K562 (cell line): ENCODE measurements at regions not wholly inside any gene's neighbourhood (a gene's known extent, or its start where the extent isn't known, plus 50 kb on each side); places are given as distances from the start of the nearest gene placed in this dataset.

ENCODE experiments used
- ATAC-seq: fragments of 200-7000 bp; cut with Tn5 transposase; 3 replicates; pipeline ENCODE4 v1.9.1; 2020; ENCODE audit warnings: moderate library complexity
- BruUV-seq: library from RNA; stranded (reverse); fragments of 400-500 nt; replicated peaks from 2 replicates; lab custom pipeline; 2021; lab: Mats Ljungman, UMichigan
- CTCF ChIA-PET: fragments of 300-600 bp; formaldehyde crosslinking; extraction: SDS; loops from one replicate; lab custom pipeline; 2021; ENCODE audit warnings: low intra/inter-chr PET ratio; lab: Yijun Ruan, JAX
- POLR2A ChIA-PET: fragments of 300-600, 350-650 bp; sonication (Branson Sonifier 250); formaldehyde crosslinking; extraction: SDS; loops from one replicate; lab custom pipeline; 2021; ENCODE audit warnings: antibody characterized with exemption, inconsistent platforms; lab: Yijun Ruan, JAX
- DNase-seq, 4 experiments: peaks; one replicate each; pipeline versions ENCODE4 v3.0.0 to v3.0.0-alpha.2; 2011 to 2018; ENCODE audit warnings: low spot score in 3 of 4, mixed read lengths in 3 of 4; ENCODE audit errors: extremely low read depth in 1 of 4
- FAIRE-seq: peaks from 2 replicates; lab custom pipeline; 2011; peaks lifted over from hg19 to GRCh38; lab: Jason Lieb, UNC
- H2AFZ ChIP-seq: 2 replicates; pipeline ENCODE4 v1.6.0; 2011; ENCODE audit warnings: low read depth, low read length, control low read depth, inconsistent platforms
- H3K27ac ChIP-seq: fragments of 200-600 bp; 3 replicates; pipeline ENCODE4 v1.8.0; 2011; ENCODE audit warnings: low read depth, mild to moderate bottlenecking, control low read depth, inconsistent platforms, low read length, moderate library complexity, mixed read lengths; ENCODE audit errors: extremely low read depth
- H3K27me3 ChIP-seq, 2 experiments: fragments of 300-600 bp in 1 of 2; 2 replicates in 1 of 2; 3 replicates in 1 of 2; pipeline versions ENCODE4 v1.6.0 to v1.8.0; 2011; ENCODE audit warnings: inconsistent platforms in 2 of 2, low read length in 2 of 2, mild to moderate bottlenecking in 1 of 2, mixed read lengths in 1 of 2, moderate library complexity in 1 of 2; ENCODE audit not compliant: control insufficient read depth in 2 of 2, insufficient read depth in 2 of 2
- H3K36me3 ChIP-seq: fragments of 300-600 bp; 3 replicates; pipeline ENCODE4 v1.8.0; 2011; ENCODE audit warnings: mild to moderate bottlenecking, low read length, inconsistent platforms; ENCODE audit not compliant: control insufficient read depth, insufficient read depth
- H3K4me1 ChIP-seq, 2 experiments: fragments of 200-600 bp in 1 of 2; replicated peaks in 1 of 2; 2 replicates in 1 of 2; 3 replicates in 1 of 2; pipeline versions ENCODE4 v1.5.1 to v1.8.0; 2011; ENCODE audit warnings: inconsistent platforms in 2 of 2, low read length in 2 of 2, mild to moderate bottlenecking in 1 of 2, mixed read lengths in 1 of 2, moderate library complexity in 1 of 2; ENCODE audit not compliant: control insufficient read depth in 2 of 2, insufficient read depth in 2 of 2
- H3K4me2 ChIP-seq: 2 replicates; pipeline ENCODE4 v1.6.1; 2011; ENCODE audit warnings: low read length, control low read depth, inconsistent platforms, mixed read lengths; ENCODE audit not compliant: insufficient read depth
- H3K4me3 ChIP-seq: fragments of 200-600 bp; sonication (generic), shearing (Covaris generic); 2 replicates; pipeline ENCODE4 v1.5.1; 2016; ENCODE audit warnings: control low read depth, inconsistent platforms
- H3K79me2 ChIP-seq: fragments of 200-600 bp; 3 replicates; pipeline ENCODE4 v1.8.0; 2011; ENCODE audit warnings: low read length, inconsistent platforms; ENCODE audit not compliant: control insufficient read depth, insufficient read depth
- H3K9ac ChIP-seq, 2 experiments: 2 replicates each; pipeline versions ENCODE4 v1.6.0 to v1.6.1; 2011; ENCODE audit warnings: low read depth in 2 of 2, low read length in 2 of 2, control low read depth in 1 of 2, inconsistent platforms in 1 of 2, mild to moderate bottlenecking in 1 of 2, mixed read lengths in 1 of 2; ENCODE audit not compliant: insufficient read depth in 1 of 2
- H3K9me1 ChIP-seq: one replicate; pipeline ENCODE4 v1.6.0; 2011; ENCODE audit warnings: inconsistent platforms, mild to moderate bottlenecking, low read length, moderate library complexity; ENCODE audit not compliant: control insufficient read depth, insufficient read depth
- H3K9me3 ChIP-seq: replicated peaks from 2 replicates; pipeline ENCODE4 v1.5.1; 2011; ENCODE audit warnings: low read depth, low read length, inconsistent platforms; ENCODE audit not compliant: control insufficient read depth, insufficient read depth
- H4K20me1 ChIP-seq: replicated peaks from 2 replicates; pipeline ENCODE4 v1.6.1; 2011; ENCODE audit warnings: low read length, inconsistent platforms, mixed read lengths; ENCODE audit not compliant: control insufficient read depth, insufficient read depth
- FOXO4 ChIP-seq: fragments of 450-650 bp; formaldehyde crosslinking; IDR thresholded peaks from 2 replicates; pipeline ENCODE4 v1.4.0; 2020; ENCODE audit warnings: mild to moderate bottlenecking, moderate library complexity
- GATAD2A ChIP-seq: fragments of 450-650 bp; IDR thresholded peaks from 2 replicates; pipeline ENCODE4 v1.6.1; 2017
- IRF9 ChIP-seq: fragments of 450-650 bp; IDR thresholded peaks from 2 replicates; pipeline ENCODE4 v1.6.1; 2016; ENCODE audit warnings: missing biosample characterization, missing genetic modification characterization
- LCOR ChIP-seq: sonication (generic); formaldehyde crosslinking; IDR thresholded peaks from 2 replicates; pipeline ENCODE4 v1.8.0; 2022; ENCODE audit warnings: mild to moderate bottlenecking, missing genetic modification reagents
- MAZ ChIP-seq, 2 experiments: fragments of 450-650 bp in 1 of 2; sonication (generic) in 1 of 2; formaldehyde crosslinking; IDR thresholded peaks in 1 of 2; conservative IDR thresholded peaks in 1 of 2; 2 replicates each; pipeline versions ENCODE4 v1.4.0 to v1.5.0; 2020; ENCODE audit warnings: mild to moderate bottlenecking in 1 of 2, missing genetic modification reagents in 1 of 2
- PHB ChIP-seq: fragments of 250-450 bp; sonication (Bioruptor Pico); IDR thresholded peaks from 2 replicates; pipeline ENCODE4 v1.5.0; 2021
- SFPQ ChIP-seq: fragments of 200-400 bp; formaldehyde crosslinking; IDR thresholded peaks from 2 replicates; pipeline ENCODE4 v1.6.1; 2017; ENCODE audit warnings: mild to moderate bottlenecking, low read depth, low read length, moderate library complexity
- SMARCA4 ChIP-seq: fragments of 450-650 bp; IDR thresholded peaks from 2 replicates; pipeline ENCODE4 v1.6.1; 2016
- ZNF217 ChIP-seq: sonication (generic); formaldehyde crosslinking; IDR thresholded peaks from 2 replicates; pipeline ENCODE4 v1.8.0; 2022; ENCODE audit warnings: mild to moderate bottlenecking, missing genetic modification reagents
- ZNF224 ChIP-seq: sonication (generic); formaldehyde crosslinking; IDR thresholded peaks from 2 replicates; pipeline ENCODE4 v1.8.0; 2022; ENCODE audit warnings: mild to moderate bottlenecking, missing genetic modification reagents
- WGBS: fragments of 100-300 bp; shearing (Covaris generic); methylation state at CpG from one replicate; pipeline ENCODE4 v1.1.6; 2016; ENCODE audit warnings: low coverage, mixed read lengths; ENCODE audit not compliant: insufficient coverage; ENCODE audit errors: missing lambda C conversion rate; 5-methylcytosine and 5-hydroxymethylcytosine counted together
- in situ Hi-C: fragments of 300-500 bp; cut with MboI; formaldehyde crosslinking; loops from 4 replicates; pipeline ENCODE4 v1.15.0; 2018; ENCODE audit warnings: inconsistent platforms, mixed read lengths
- intact Hi-C: fragments of 100-400 bp; cut with micrococcal nuclease; formaldehyde crosslinking; loops from 2 replicates; pipeline ENCODE4 v1.14.2; 2022
- TF ChIP-seq, protein P1 (sequence below), 3 experiments: IDR thresholded peaks in 2 of 3; conservative IDR thresholded peaks in 1 of 3; 2 replicates each; pipeline ENCODE4 v1.5.1; 2011 to 2012; ENCODE audit warnings: low read length in 3 of 3, mild to moderate bottlenecking in 3 of 3, control low read depth in 2 of 3, improper control_type of control experiment in 1 of 3, inconsistent platforms in 1 of 3, low read depth in 1 of 3, mixed read lengths in 1 of 3, moderate library complexity in 1 of 3; ENCODE audit not compliant: insufficient read depth in 2 of 3
- TF ChIP-seq, protein P2 (sequence below): IDR thresholded peaks from 2 replicates; pipeline ENCODE4 v1.6.1; 2016; ENCODE audit warnings: missing genetic modification characterization, missing compliant biosample characterization

DNA sequence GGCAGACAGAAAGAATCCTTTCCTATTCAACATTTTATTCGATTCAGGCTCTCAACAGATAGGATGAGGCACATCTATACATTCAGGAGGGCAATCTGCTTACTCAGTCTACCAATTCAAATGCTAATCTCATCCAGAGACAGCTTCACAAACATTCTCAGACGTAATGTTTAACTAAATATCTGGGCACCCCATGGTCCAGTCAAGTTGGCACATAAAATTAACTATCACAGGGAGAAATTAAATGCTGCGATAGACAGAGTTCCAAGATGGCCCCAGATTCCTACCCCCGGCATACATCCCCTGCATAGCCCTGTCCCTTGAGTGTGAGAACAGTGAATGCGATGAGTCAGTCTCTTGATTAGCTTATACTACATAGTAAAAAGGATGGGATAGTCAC, 184.3 kb downstream of the FGFR2 start (continued):
- no peak for TF ChIP-seq FOXO4 (CRISPR knock-in tag)
- TF ChIP-seq, protein P1, sequence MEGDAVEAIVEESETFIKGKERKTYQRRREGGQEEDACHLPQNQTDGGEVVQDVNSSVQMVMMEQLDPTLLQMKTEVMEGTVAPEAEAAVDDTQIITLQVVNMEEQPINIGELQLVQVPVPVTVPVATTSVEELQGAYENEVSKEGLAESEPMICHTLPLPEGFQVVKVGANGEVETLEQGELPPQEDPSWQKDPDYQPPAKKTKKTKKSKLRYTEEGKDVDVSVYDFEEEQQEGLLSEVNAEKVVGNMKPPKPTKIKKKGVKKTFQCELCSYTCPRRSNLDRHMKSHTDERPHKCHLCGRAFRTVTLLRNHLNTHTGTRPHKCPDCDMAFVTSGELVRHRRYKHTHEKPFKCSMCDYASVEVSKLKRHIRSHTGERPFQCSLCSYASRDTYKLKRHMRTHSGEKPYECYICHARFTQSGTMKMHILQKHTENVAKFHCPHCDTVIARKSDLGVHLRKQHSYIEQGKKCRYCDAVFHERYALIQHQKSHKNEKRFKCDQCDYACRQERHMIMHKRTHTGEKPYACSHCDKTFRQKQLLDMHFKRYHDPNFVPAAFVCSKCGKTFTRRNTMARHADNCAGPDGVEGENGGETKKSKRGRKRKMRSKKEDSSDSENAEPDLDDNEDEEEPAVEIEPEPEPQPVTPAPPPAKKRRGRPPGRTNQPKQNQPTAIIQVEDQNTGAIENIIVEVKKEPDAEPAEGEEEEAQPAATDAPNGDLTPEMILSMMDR (IDR thresholded peaks at IDR 0.05 in 2 of 3, conservative IDR thresholded peaks at IDR 0.05 in 1 of 3; ENCODE audit: insufficient read depth in 2 of 3, low read depth in 1 of 3, low read length in 3 of 3), result no peak
- no peak for TF ChIP-seq ZNF224 (CRISPR knock-in tag)
- no peak for TF ChIP-seq MAZ (CRISPR knock-in tag; conservative IDR thresholded peaks at IDR 0.05 in 1 of 2, IDR thresholded peaks at IDR 0.05 in 1 of 2)
- TF ChIP-seq SMARCA4, result no peak
- TF ChIP-seq GATAD2A, result no peak
- TF ChIP-seq ZNF217 (CRISPR knock-in tag), result no peak

GRCh38 chr10:121414366-121415062, 183.7 kb downstream of the FGFR2 start:
- H2AFZ ChIP-seq, result no peak overlapping the region
- no peak overlapping the region for H3K4me2 ChIP-seq
- POLR2A ChIA-PET, result no interaction called here
- no peaks in the 10 kb centered on the region for H3K4me1 ChIP-seq
- H3K4me3 ChIP-seq, result no peak overlapping the region
- no peaks in the 10 kb centered on the region for H3K36me3 ChIP-seq
- H3K27ac ChIP-seq, result no peak overlapping the region
- intact Hi-C loops, result no loop called here
- H3K9ac ChIP-seq, result no peak overlapping the region
- in situ Hi-C loops, result no loop called here
- FAIRE-seq (no peak), DNase-seq (no peak), ATAC-seq (no peak)
- no peaks in the 10 kb centered on the region for H3K9me3 ChIP-seq
- no TSS peak for BruUV-seq
- WGBS, result 0% methylated on average over 1 of the region's 1 CpG
- CTCF ChIA-PET, result no interaction called here
- H3K79me2 ChIP-seq, result no peaks in the 10 kb centered on the region
- H4K20me1 ChIP-seq, result no peaks in the 10 kb centered on the region
- H3K27me3 ChIP-seq, result no peaks in the 10 kb centered on the region
- H3K9me1 ChIP-seq, result no peaks in the 10 kb centered on the region
- TF ChIP-seq, protein P2, sequence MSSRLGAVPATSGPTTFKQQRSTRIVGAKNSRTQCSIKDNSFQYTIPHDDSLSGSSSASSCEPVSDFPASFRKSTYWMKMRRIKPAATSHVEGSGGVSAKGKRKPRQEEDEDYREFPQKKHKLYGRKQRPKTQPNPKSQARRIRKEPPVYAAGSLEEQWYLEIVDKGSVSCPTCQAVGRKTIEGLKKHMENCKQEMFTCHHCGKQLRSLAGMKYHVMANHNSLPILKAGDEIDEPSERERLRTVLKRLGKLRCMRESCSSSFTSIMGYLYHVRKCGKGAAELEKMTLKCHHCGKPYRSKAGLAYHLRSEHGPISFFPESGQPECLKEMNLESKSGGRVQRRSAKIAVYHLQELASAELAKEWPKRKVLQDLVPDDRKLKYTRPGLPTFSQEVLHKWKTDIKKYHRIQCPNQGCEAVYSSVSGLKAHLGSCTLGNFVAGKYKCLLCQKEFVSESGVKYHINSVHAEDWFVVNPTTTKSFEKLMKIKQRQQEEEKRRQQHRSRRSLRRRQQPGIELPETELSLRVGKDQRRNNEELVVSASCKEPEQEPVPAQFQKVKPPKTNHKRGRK (tag), result no peak
- TF ChIP-seq PHB (CRISPR knock-in tag), result no peak
- TF ChIP-seq LCOR, result no peak
- no peak for TF ChIP-seq SFPQ
- TF ChIP-seq IRF9, result no peak
